SK-N-MC (cell line): ENCODE measurements at regions not wholly inside any gene's neighbourhood (a gene's known extent, or its start where the extent isn't known, plus 50 kb on each side); places are given as distances from the start of the nearest gene placed in this dataset.

Source experiments
- EZH2 ChIP-seq: fragments of 200-600 bp; sonication (generic); IDR thresholded peaks from one replicate; pipeline ENCODE4 v1.6.1; 2017; ENCODE audit warnings: antibody characterized with exemption
- POLR2AphosphoS5 ChIP-seq: IDR thresholded peaks from 2 replicates; pipeline ENCODE4 v1.6.1; 2012; ENCODE audit warnings: mild to moderate bottlenecking, low read depth, low read length, borderline replicate concordance

- no peak for TF ChIP-seq POLR2AphosphoS5
- TF ChIP-seq EZH2, result no peak
Measured at GRCh38 chr11:109986488-109986887, 106.7 kb upstream of the ZC3H12C start.
